Activated CD4-positive, alpha-beta T cell treated with anti-CD3 and anti-CD28 coated beads, Interleukin-2, amount 10 ng/mL, durations not matched to agents 7 days and 5 days (primary cell): ENCODE measurements at regions not wholly inside any gene's neighbourhood (a gene's known extent, or its start where the extent isn't known, plus 50 kb on each side); places are given as distances from the start of the nearest gene placed in this dataset.

Experiments
- CTCF ChIA-PET: fragments of 350-600 bp; sonication (Branson Sonifier 250); formaldehyde crosslinking; loops from one replicate; lab custom pipeline; 2021; ENCODE audit warnings: antibody characterized with exemption; lab: Charles Lee
- POLR2A ChIA-PET: fragments of 350-600 bp; sonication (Branson Sonifier 250); formaldehyde crosslinking; loops from one replicate; lab custom pipeline; 2021; ENCODE audit warnings: antibody characterized with exemption; lab: Charles Lee
- DNase-seq: peaks from one replicate; pipeline ENCODE4 v3.0.0-alpha.2; 2020
- H3K27ac Mint-ChIP-seq: one replicate; pipeline ENCODE4 v1.8.0; 2021; ENCODE audit warnings: mild to moderate bottlenecking, moderate library complexity, mixed read lengths
- H3K27me3 Mint-ChIP-seq: one replicate; pipeline ENCODE4 v1.8.0; 2021; ENCODE audit warnings: mixed read lengths
- H3K36me3 Mint-ChIP-seq: one replicate; pipeline ENCODE4 v1.8.0; 2021; ENCODE audit warnings: low read depth, mixed read lengths
- H3K4me1 Mint-ChIP-seq: one replicate; pipeline ENCODE4 v1.8.0; 2021; ENCODE audit warnings: mixed read lengths
- H3K4me3 Mint-ChIP-seq: one replicate; pipeline ENCODE4 v1.8.0; 2021; ENCODE audit warnings: mild to moderate bottlenecking, moderate library complexity, mixed read lengths
- H3K9me3 Mint-ChIP-seq: one replicate; pipeline ENCODE4 v1.8.0; 2021; ENCODE audit warnings: mixed read lengths

- no peak for DNase-seq
- POLR2A ChIA-PET, result no interaction called here
- peaks cover under 1% of the 10 kb centered on the region for H3K27me3 Mint-ChIP-seq
- H3K4me3 Mint-ChIP-seq, result no peak overlapping the region
- H3K4me1 Mint-ChIP-seq, result no peaks in the 10 kb centered on the region
- peaks cover 3% of the 10 kb centered on the region for H3K9me3 Mint-ChIP-seq
- CTCF ChIA-PET, result no interaction called here
- H3K36me3 Mint-ChIP-seq, result no peaks in the 10 kb centered on the region
- no peak overlapping the region for H3K27ac Mint-ChIP-seq
Observed at GRCh38 chr2:234732404-234733092, 219.3 kb upstream of the SH3BP4 start.

GRCh38 chr2:234731236-234731635, 220.6 kb upstream of the SH3BP4 start:
- ChIA-PET POLR2A (no interaction called here), CTCF (no interaction called here)
- H3K36me3 Mint-ChIP-seq, result no peaks in the 10 kb centered on the region

GRCh38 chr2:234730066-234730640, 221.7 kb upstream of the SH3BP4 start:
- peaks cover 1% of the 10 kb centered on the region for H3K9me3 Mint-ChIP-seq
- ChIA-PET CTCF (no interaction called here), POLR2A (no interaction called here)
- H3K36me3 Mint-ChIP-seq, result no peaks in the 10 kb centered on the region
- no peak overlapping the region for H3K27ac Mint-ChIP-seq
- DNase-seq, result no peak
- H3K4me1 Mint-ChIP-seq, result no peaks in the 10 kb centered on the region
- no peak overlapping the region for H3K4me3 Mint-ChIP-seq
- H3K27me3 Mint-ChIP-seq, result peaks cover 8% of the 10 kb centered on the region

More at GRCh38 chr2:234731236-234731635, 220.6 kb upstream of the SH3BP4 start:
- DNase-seq, result no peak
- H3K27ac Mint-ChIP-seq, result no peak overlapping the region
- peaks cover 3% of the 10 kb centered on the region for H3K9me3 Mint-ChIP-seq
- peaks cover 5% of the 10 kb centered on the region for H3K27me3 Mint-ChIP-seq
- no peak overlapping the region for H3K4me3 Mint-ChIP-seq
- no peaks in the 10 kb centered on the region for H3K4me1 Mint-ChIP-seq

GRCh38 chr2:234725528-234726264, 226.1 kb upstream of the SH3BP4 start:
- H3K27ac Mint-ChIP-seq, result no peak overlapping the region
- POLR2A ChIA-PET, result no interaction called here
- no peak for DNase-seq
- H3K36me3 Mint-ChIP-seq, result no peaks in the 10 kb centered on the region
- peaks cover 14% of the 10 kb centered on the region for H3K27me3 Mint-ChIP-seq
- no peak overlapping the region for H3K4me3 Mint-ChIP-seq
- H3K9me3 Mint-ChIP-seq, result no peaks in the 10 kb centered on the region
- CTCF ChIA-PET, result interaction anchor here (0.6 kb wide), 1 partner anchor 483 kb away, joined by 3 read pairs; no protein-coding TSS in a partner anchor
- no peaks in the 10 kb centered on the region for H3K4me1 Mint-ChIP-seq

GRCh38 chr2:234724850-234725249, 227.0 kb upstream of the SH3BP4 start:
- ChIA-PET POLR2A (no interaction called here), CTCF (no interaction called here)
- Mint-ChIP-seq H3K27me3 (peaks cover 14% of the 10 kb centered on the region), H3K36me3 (no peaks in the 10 kb centered on the region), H3K4me1 (no peaks in the 10 kb centered on the region), H3K9me3 (no peaks in the 10 kb centered on the region), H3K4me3 (no peak overlapping the region), H3K27ac (no peak overlapping the region)
- DNase-seq, result no peak

GRCh38 chr2:234723400-234723799, 226.5 kb upstream of the ARL4C start:
- no peak for DNase-seq
- POLR2A ChIA-PET, result no interaction called here
- Mint-ChIP-seq H3K36me3 (no peaks in the 10 kb centered on the region), H3K27ac (no peak overlapping the region), H3K4me1 (no peaks in the 10 kb centered on the region), H3K27me3 (peaks cover 14% of the 10 kb centered on the region), H3K9me3 (no peaks in the 10 kb centered on the region), H3K4me3 (no peak overlapping the region)
- CTCF ChIA-PET, result no interaction called here

GRCh38 chr2:234722176-234722575, 225.3 kb upstream of the ARL4C start:
- Mint-ChIP-seq H3K27ac (no peak overlapping the region), H3K36me3 (no peaks in the 10 kb centered on the region), H3K4me1 (no peaks in the 10 kb centered on the region), H3K27me3 (peaks cover 12% of the 10 kb centered on the region), H3K4me3 (no peak overlapping the region), H3K9me3 (no peaks in the 10 kb centered on the region)
- ChIA-PET CTCF (no interaction called here), POLR2A (no interaction called here)
- DNase-seq, result no peak

GRCh38 chr2:234719116-234719716, 222.3 kb upstream of the ARL4C start:
- H3K9me3 Mint-ChIP-seq, result no peaks in the 10 kb centered on the region
- H3K4me1 Mint-ChIP-seq, result no peaks in the 10 kb centered on the region
- ChIA-PET CTCF (no interaction called here), POLR2A (no interaction called here)
- DNase-seq, result no peak
- H3K4me3 Mint-ChIP-seq, result no peak overlapping the region
- no peak overlapping the region for H3K27ac Mint-ChIP-seq
- no peaks in the 10 kb centered on the region for H3K36me3 Mint-ChIP-seq
- H3K27me3 Mint-ChIP-seq, result peaks cover 7% of the 10 kb centered on the region

GRCh38 chr2:234716271-234716670, 219.4 kb upstream of the ARL4C start:
- Mint-ChIP-seq H3K36me3 (no peaks in the 10 kb centered on the region), H3K4me3 (no peak overlapping the region), H3K27ac (no peak overlapping the region), H3K9me3 (no peaks in the 10 kb centered on the region), H3K27me3 (peaks cover 6% of the 10 kb centered on the region), H3K4me1 (no peaks in the 10 kb centered on the region)
- CTCF ChIA-PET, result no interaction called here
- no peak for DNase-seq
- POLR2A ChIA-PET, result no interaction called here

GRCh38 chr2:234715671-234716250, 218.9 kb upstream of the ARL4C start:
- ChIA-PET POLR2A (no interaction called here), CTCF (no interaction called here)
- no peak for DNase-seq
- Mint-ChIP-seq H3K27ac (no peak overlapping the region), H3K9me3 (no peaks in the 10 kb centered on the region), H3K27me3 (peaks cover 6% of the 10 kb centered on the region), H3K4me1 (no peaks in the 10 kb centered on the region), H3K4me3 (no peak overlapping the region), H3K36me3 (no peaks in the 10 kb centered on the region)

- POLR2A ChIA-PET, result no interaction called here
- Mint-ChIP-seq H3K4me1 (no peaks in the 10 kb centered on the region), H3K27ac (no peak overlapping the region), H3K27me3 (peaks cover 6% of the 10 kb centered on the region), H3K9me3 (no peaks in the 10 kb centered on the region), H3K36me3 (no peaks in the 10 kb centered on the region), H3K4me3 (no peak overlapping the region)
- no peak for DNase-seq
- CTCF ChIA-PET, result interaction anchor here (0.6 kb wide), 1 partner anchor 269 kb away, joined by 3 read pairs; no protein-coding TSS in a partner anchor
Observed at GRCh38 chr2:234714711-234715110, 217.8 kb upstream of the ARL4C start.

- H3K9me3 Mint-ChIP-seq, result no peaks in the 10 kb centered on the region
- no peaks in the 10 kb centered on the region for H3K4me1 Mint-ChIP-seq
- H3K36me3 Mint-ChIP-seq, result no peaks in the 10 kb centered on the region
- no peak overlapping the region for H3K27ac Mint-ChIP-seq
- POLR2A ChIA-PET, result no interaction called here
- no peak overlapping the region for H3K4me3 Mint-ChIP-seq
- no peak for DNase-seq
- CTCF ChIA-PET, result no interaction called here
- H3K27me3 Mint-ChIP-seq, result peaks cover 6% of the 10 kb centered on the region
Observed at GRCh38 chr2:234712421-234712935, 215.6 kb upstream of the ARL4C start.
